Epithelial cell of esophagus (primary cell): ENCODE measurements at regions not wholly inside any gene's neighbourhood (a gene's known extent, or its start where the extent isn't known, plus 50 kb on each side); places are given as distances from the start of the nearest gene placed in this dataset.

Experiments
- DNase-seq: peaks from one replicate; pipeline ENCODE4 v3.0.0; 2010; ENCODE audit warnings: low read depth
- H3K4me3 ChIP-seq: 2 replicates; pipeline ENCODE4 v1.5.1; 2011; ENCODE audit warnings: mild to moderate bottlenecking, low read length, control low read depth
- TF ChIP-seq, protein P1 (sequence below): IDR thresholded peaks from 2 replicates; pipeline ENCODE4 v1.5.1; 2011; ENCODE audit warnings: low read depth, mild to moderate bottlenecking, low read length, control low read depth, inconsistent platforms; ENCODE audit not compliant: insufficient read depth; ENCODE audit errors: missing control alignments

DNA sequence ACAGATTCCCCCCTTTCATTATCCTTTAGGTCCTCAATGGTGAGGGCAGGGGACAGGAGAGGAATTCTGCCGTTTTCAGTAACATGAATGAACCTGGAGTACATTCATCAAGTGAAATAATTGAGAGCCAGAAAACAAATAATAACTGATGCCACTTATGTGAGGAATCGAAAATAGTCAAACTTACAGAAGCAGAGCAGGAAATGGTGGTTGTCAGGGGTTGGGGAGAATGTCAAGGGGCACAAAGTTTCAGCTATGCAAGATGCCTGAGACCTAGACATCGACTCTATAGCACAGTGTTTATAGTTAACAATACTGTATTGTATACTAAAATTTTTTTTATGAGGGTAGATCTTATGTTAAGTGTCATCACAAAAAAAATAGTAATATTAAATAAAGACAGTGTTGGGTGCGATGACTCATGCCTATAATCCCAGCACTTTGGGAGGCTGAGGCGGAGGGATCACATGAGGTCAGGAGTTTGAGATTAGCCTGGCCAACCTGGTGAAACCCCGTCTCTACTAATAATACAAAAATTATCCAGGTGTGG lies 1219.8 kb downstream of the GATA3 start:
- DNase-seq: no peak
- TF ChIP-seq, protein P1, sequence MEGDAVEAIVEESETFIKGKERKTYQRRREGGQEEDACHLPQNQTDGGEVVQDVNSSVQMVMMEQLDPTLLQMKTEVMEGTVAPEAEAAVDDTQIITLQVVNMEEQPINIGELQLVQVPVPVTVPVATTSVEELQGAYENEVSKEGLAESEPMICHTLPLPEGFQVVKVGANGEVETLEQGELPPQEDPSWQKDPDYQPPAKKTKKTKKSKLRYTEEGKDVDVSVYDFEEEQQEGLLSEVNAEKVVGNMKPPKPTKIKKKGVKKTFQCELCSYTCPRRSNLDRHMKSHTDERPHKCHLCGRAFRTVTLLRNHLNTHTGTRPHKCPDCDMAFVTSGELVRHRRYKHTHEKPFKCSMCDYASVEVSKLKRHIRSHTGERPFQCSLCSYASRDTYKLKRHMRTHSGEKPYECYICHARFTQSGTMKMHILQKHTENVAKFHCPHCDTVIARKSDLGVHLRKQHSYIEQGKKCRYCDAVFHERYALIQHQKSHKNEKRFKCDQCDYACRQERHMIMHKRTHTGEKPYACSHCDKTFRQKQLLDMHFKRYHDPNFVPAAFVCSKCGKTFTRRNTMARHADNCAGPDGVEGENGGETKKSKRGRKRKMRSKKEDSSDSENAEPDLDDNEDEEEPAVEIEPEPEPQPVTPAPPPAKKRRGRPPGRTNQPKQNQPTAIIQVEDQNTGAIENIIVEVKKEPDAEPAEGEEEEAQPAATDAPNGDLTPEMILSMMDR: no peak
- no peak overlapping the region for H3K4me3 ChIP-seq

DNA sequence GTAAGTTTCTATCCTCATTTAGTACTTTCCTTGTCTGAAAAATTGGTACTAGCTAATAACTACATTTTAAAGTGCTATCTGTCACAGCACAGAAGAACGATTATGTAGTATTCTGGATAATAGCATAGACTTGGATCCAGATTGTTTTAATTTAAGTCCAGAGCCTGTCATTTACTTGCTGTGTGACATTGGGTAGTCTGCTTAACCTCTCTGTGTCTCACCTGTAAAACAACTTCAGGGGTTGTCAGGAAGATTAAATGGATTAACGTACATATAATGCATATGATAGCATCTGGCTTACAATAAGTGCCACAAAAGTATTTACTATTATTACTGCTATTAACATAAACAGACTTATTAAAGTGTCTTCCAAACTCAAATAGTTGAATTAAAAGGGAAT lies 1221.4 kb downstream of the GATA3 start:
- no peak overlapping the region for H3K4me3 ChIP-seq
- TF ChIP-seq, protein P1: no peak
- DNase-seq: no peak

DNA sequence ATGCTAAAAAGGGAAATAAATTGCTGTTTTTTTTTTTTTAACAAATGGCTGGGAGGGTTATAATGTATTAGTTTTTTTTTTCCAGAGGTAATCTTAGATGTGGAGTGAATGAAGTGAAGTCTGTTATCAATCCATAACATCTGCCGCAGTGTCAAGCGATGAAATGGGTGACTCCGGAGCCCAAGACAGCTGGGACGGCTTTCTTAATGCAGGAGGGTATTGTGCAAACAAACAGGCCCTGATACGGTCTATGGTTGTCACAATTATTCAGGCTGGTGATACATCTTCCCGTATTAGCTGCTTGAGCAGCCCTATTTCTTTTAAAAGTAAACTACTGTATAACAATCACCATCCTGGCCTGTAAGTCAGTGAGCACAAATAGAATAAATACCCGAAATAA lies 1231.2 kb downstream of the GATA3 start:
- no peak overlapping the region for H3K4me3 ChIP-seq
- DNase-seq: no peak
- TF ChIP-seq, protein P1: no peak

DNA sequence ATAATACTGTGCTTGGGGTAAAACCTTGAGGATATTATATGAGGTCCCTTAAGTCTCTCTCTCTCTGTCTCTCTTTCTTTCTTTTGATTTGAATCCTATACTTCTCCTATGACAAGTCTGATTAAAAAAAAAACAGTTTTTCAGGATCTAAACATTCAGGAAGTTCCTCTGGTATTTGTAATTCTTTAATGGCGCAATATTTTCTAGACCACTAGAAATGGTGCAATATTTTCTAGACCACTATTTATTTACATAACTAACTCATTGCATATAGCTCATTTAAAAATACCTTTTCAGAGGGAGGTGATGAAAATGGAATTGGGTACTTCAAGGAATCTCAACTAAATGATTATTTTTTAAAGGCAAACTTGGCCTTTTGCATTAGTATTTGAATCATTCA lies 1235.3 kb downstream of the GATA3 start:
- no peak overlapping the region for H3K4me3 ChIP-seq
- TF ChIP-seq, protein P1: no peak
- no peak for DNase-seq

DNA sequence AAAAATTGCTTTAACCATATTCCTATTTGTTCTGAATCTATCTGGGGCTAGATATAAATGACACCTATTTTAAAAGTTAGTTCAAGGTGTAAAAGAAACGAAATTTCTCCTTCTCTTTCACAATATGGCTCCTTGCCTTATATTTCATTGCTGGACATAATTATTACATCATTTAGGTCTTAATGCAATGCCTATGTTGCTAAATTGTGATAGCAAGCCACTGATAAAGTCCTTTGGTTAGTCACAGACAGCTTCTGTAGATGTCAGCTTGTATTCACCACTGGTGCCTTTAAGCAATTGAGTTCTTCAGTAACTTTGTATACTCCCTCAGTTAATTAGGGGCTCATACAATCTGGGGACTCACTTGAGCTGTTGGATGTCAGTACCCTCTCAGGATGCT lies 1236.6 kb downstream of the GATA3 start:
- H3K4me3 ChIP-seq: no peak overlapping the region
- no peak for DNase-seq
- TF ChIP-seq, protein P1: no peak

DNA sequence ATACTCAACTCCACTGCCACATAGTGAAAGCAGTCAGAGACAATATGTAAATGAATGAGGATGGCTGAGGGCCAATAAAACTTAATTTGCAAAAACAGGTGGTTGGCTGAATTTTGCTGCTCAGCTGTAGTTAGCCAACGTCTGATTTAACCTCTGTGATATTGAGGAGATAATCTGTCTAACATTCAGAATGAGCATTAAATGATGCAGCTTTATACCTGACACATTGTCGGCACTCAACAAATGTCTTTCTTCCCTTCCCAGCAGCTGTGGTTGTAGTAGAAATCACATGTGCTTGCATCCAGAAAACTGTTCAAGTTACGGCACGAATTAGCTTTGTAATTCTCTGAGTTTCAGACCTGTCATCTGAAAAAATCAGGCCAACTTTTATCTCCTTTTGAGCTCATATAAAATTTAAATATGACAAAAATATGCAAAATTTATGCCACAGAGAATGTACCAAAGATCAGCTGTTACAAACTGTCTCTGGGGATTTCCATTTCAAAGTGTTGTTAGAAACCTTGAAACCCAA lies 1239.7 kb downstream of the GATA3 start:
- H3K4me3 ChIP-seq: no peak overlapping the region
- TF ChIP-seq, protein P1: no peak
- no peak for DNase-seq

DNA sequence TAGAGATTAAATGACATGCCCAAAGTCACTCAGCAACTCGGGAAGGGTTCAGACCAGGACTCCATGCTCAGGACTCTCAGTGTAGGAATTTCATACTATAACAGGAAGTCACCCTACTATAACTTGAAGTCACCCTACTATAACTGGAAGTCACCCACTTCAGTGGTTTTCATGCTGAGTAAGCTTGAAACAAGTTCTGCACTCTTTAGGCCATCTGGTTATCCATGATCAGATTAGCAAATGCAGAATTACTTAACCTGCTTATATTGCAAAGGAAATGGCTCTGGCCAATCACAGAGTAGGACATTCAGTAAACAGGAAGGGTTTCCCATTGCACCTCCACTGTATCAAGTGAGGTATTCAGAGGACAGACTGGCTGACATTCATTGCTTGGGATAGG lies 1240.4 kb downstream of the GATA3 start:
- DNase-seq: no peak
- H3K4me3 ChIP-seq: no peak overlapping the region
- TF ChIP-seq, protein P1: no peak
